Ovary (tissue), 3 donors: ENCODE measurements at regions not wholly inside any gene's neighbourhood (a gene's known extent, or its start where the extent isn't known, plus 50 kb on each side); places are given as distances from the start of the nearest gene placed in this dataset.

Experiments
- POLR2A ChIP-seq: fragments of 450-650 bp; IDR thresholded peaks from one replicate; pipeline ENCODE4 v1.6.1; 2017; ENCODE audit warnings: antibody characterized with exemption, mild to moderate bottlenecking, moderate library complexity
- TF ChIP-seq, protein P1 (sequence below), 3 donors: fragments of 450-650 bp in 2 of 3; fragments of 200-600 bp in 1 of 3; IDR thresholded peaks; one replicate each; pipeline versions ENCODE4 v1.5.1 to v1.8.0; 2016 to 2022; ENCODE audit warnings: antibody characterized with exemption in 3 of 3, mild to moderate bottlenecking in 1 of 3
- donor health status: DM: no; HTN: no; CAD: no.

GRCh38 chr6:19327661-19328060 lies 509.5 kb upstream of the ID4 start:
- TF ChIP-seq, protein P1, sequence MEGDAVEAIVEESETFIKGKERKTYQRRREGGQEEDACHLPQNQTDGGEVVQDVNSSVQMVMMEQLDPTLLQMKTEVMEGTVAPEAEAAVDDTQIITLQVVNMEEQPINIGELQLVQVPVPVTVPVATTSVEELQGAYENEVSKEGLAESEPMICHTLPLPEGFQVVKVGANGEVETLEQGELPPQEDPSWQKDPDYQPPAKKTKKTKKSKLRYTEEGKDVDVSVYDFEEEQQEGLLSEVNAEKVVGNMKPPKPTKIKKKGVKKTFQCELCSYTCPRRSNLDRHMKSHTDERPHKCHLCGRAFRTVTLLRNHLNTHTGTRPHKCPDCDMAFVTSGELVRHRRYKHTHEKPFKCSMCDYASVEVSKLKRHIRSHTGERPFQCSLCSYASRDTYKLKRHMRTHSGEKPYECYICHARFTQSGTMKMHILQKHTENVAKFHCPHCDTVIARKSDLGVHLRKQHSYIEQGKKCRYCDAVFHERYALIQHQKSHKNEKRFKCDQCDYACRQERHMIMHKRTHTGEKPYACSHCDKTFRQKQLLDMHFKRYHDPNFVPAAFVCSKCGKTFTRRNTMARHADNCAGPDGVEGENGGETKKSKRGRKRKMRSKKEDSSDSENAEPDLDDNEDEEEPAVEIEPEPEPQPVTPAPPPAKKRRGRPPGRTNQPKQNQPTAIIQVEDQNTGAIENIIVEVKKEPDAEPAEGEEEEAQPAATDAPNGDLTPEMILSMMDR (IDR thresholded peaks at IDR 0.05) = no peak
- TF ChIP-seq POLR2A = no peak
